Calu3 (cell line): ENCODE measurements at regions not wholly inside any gene's neighbourhood (a gene's known extent, or its start where the extent isn't known, plus 50 kb on each side); places are given as distances from the start of the nearest gene placed in this dataset.

Source experiments
- BruUV-seq: library from RNA; stranded (reverse); fragments of 400-500 nt; replicated peaks from 2 replicates; lab custom pipeline; 2021; lab: Mats Ljungman, UMichigan
- CTCF ChIA-PET: fragments of 300-600 bp; sonication (Branson Sonifier 250); formaldehyde crosslinking; loops from one replicate; lab custom pipeline; 2022; ENCODE audit warnings: antibody characterized with exemption; lab: Charles Lee
- DNase-seq: peaks from one replicate; pipeline ENCODE4 v3.0.0; 2022
- H3K27ac Mint-ChIP-seq: one replicate; pipeline ENCODE4 v1.8.0; 2022; ENCODE audit warnings: mixed read lengths; ENCODE audit not compliant: unreplicated experiment
- H3K27me3 Mint-ChIP-seq: one replicate; pipeline ENCODE4 v1.8.0; 2022; ENCODE audit warnings: mixed read lengths; ENCODE audit not compliant: unreplicated experiment
- H3K36me3 Mint-ChIP-seq: one replicate; pipeline ENCODE4 v1.8.0; 2022; ENCODE audit warnings: mild to moderate bottlenecking, moderate library complexity, mixed read lengths; ENCODE audit not compliant: insufficient read depth, unreplicated experiment
- H3K4me1 Mint-ChIP-seq: one replicate; pipeline ENCODE4 v1.8.0; 2022; ENCODE audit warnings: mild to moderate bottlenecking, low read depth, mixed read lengths; ENCODE audit not compliant: unreplicated experiment
- H3K4me3 Mint-ChIP-seq: one replicate; pipeline ENCODE4 v1.8.0; 2022; ENCODE audit warnings: mild to moderate bottlenecking, low read depth, moderate library complexity, mixed read lengths; ENCODE audit not compliant: unreplicated experiment
- H3K9me3 Mint-ChIP-seq: one replicate; pipeline ENCODE4 v1.8.0; 2022; ENCODE audit warnings: low read depth, mixed read lengths; ENCODE audit not compliant: unreplicated experiment
- intact Hi-C: fragments of 100-400 bp; cut with micrococcal nuclease; formaldehyde crosslinking; loops from one replicate; pipeline ENCODE4 v1.10.0; 2022; ENCODE audit not compliant: unreplicated experiment
- TF ChIP-seq, protein P1 (sequence below): fragments of 200-600 bp; IDR thresholded peaks from one replicate; pipeline ENCODE4 v1.8.0; 2022; ENCODE audit warnings: antibody characterized with exemption; ENCODE audit not compliant: unreplicated experiment

DNA sequence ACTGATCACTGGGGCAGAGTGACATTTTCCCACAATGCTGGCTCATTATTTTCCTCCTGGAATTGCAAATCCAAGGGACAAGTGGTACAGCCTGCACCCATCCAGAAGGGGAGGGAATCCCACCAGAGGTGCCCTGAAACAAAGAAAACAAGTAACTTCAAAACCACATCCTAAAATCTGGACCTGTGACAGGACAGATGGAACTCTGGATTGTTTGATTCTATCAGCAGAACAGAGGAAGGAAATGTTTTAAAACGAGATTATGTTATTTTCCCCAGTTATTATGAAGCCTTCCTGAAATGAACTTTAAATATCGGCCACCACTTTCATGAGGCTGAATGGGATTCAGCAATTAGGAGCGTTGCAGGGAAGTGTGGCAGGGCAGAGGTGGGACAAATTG, 62.2 kb upstream of the ECHDC3 start:
- no peak overlapping the region for H3K4me3 Mint-ChIP-seq
- DNase-seq = no peak
- intact Hi-C loops = no loop called here
- CTCF ChIA-PET = no interaction called here
- TF ChIP-seq, protein P1, sequence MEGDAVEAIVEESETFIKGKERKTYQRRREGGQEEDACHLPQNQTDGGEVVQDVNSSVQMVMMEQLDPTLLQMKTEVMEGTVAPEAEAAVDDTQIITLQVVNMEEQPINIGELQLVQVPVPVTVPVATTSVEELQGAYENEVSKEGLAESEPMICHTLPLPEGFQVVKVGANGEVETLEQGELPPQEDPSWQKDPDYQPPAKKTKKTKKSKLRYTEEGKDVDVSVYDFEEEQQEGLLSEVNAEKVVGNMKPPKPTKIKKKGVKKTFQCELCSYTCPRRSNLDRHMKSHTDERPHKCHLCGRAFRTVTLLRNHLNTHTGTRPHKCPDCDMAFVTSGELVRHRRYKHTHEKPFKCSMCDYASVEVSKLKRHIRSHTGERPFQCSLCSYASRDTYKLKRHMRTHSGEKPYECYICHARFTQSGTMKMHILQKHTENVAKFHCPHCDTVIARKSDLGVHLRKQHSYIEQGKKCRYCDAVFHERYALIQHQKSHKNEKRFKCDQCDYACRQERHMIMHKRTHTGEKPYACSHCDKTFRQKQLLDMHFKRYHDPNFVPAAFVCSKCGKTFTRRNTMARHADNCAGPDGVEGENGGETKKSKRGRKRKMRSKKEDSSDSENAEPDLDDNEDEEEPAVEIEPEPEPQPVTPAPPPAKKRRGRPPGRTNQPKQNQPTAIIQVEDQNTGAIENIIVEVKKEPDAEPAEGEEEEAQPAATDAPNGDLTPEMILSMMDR = no peak
- peaks cover 4% of the 10 kb centered on the region for H3K9me3 Mint-ChIP-seq
- H3K36me3 Mint-ChIP-seq = peaks cover 5% of the 10 kb centered on the region
- no TSS peak for BruUV-seq
- peaks cover 17% of the 10 kb centered on the region for H3K4me1 Mint-ChIP-seq
- peaks cover 12% of the 10 kb centered on the region for H3K27me3 Mint-ChIP-seq
- no peak overlapping the region for H3K27ac Mint-ChIP-seq

DNA sequence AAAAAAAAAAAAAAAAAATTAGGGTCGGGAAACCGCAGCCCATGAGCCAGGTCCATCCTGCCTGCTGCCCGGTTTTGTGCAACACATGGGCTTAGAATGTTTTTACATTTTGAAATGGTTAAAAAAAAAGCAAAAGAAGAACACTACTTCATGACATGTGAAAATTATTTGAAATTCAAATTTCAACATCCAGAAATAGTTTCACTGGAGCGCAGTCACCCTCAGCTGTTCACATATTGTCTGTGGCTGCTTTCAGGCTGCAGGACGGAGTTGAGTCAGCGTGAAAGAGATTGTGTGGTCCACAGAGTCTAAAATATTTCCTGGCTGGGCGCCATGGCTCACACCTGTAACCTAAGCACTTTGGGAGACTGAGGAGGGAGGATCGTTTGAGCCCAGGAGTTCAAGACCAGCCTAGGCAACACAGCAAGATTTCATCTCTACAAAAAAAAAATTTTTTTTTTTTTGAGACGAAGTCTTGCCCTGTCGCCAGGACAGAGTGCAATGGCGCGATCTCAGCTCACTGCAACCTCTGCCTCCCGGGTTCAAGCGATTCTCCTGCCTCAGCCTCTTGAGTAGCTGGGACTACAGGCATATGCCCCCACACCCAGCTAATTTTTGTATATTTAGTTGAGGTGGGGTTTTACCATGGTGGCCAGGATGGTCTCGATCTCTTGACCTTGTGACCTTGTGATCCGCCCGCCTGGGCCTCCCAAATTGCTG, 63.9 kb upstream of the ECHDC3 start:
- no peak overlapping the region for H3K4me3 Mint-ChIP-seq
- no peak overlapping the region for H3K27ac Mint-ChIP-seq
- no peaks in the 10 kb centered on the region for H3K36me3 Mint-ChIP-seq
- intact Hi-C loops = no loop called here
- TF ChIP-seq, protein P1 = no peak
- H3K4me1 Mint-ChIP-seq = peaks cover under 1% of the 10 kb centered on the region
- H3K9me3 Mint-ChIP-seq = peaks cover 4% of the 10 kb centered on the region
- BruUV-seq = no TSS peak
- CTCF ChIA-PET = interaction anchor here (0.7 kb wide), 1 partner anchor 71 kb away, joined by 4 read pairs; no protein-coding TSS in a partner anchor
- no peak for DNase-seq
- H3K27me3 Mint-ChIP-seq = peaks cover 12% of the 10 kb centered on the region

DNA sequence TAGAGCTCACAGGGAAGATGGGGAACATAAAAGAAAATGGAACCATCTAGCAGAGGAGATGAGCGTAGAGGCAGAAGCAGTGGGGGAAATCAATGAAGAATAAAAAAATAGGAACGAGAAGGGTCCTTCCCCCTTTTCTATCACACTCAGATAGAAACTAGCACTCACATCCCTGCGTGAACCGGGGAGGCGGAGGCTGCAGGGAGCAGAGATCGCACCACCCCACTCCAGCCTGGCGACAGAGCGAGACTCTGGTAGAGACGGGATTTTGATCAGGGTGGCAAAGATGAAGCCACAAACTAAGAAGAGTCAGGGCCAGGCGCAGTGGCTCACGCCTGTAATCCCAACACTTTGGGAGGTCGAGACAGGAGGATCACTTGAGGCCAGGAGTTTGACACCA, 64.7 kb upstream of the ECHDC3 start:
- intact Hi-C loops = no loop called here
- peaks cover 12% of the 10 kb centered on the region for H3K27me3 Mint-ChIP-seq
- BruUV-seq = no TSS peak
- no peaks in the 10 kb centered on the region for H3K36me3 Mint-ChIP-seq
- H3K9me3 Mint-ChIP-seq = peaks cover 4% of the 10 kb centered on the region
- TF ChIP-seq, protein P1 = no peak
- no peaks in the 10 kb centered on the region for H3K4me1 Mint-ChIP-seq
- no peak for DNase-seq
- no peak overlapping the region for H3K4me3 Mint-ChIP-seq
- CTCF ChIA-PET = no interaction called here
- no peak overlapping the region for H3K27ac Mint-ChIP-seq

DNA sequence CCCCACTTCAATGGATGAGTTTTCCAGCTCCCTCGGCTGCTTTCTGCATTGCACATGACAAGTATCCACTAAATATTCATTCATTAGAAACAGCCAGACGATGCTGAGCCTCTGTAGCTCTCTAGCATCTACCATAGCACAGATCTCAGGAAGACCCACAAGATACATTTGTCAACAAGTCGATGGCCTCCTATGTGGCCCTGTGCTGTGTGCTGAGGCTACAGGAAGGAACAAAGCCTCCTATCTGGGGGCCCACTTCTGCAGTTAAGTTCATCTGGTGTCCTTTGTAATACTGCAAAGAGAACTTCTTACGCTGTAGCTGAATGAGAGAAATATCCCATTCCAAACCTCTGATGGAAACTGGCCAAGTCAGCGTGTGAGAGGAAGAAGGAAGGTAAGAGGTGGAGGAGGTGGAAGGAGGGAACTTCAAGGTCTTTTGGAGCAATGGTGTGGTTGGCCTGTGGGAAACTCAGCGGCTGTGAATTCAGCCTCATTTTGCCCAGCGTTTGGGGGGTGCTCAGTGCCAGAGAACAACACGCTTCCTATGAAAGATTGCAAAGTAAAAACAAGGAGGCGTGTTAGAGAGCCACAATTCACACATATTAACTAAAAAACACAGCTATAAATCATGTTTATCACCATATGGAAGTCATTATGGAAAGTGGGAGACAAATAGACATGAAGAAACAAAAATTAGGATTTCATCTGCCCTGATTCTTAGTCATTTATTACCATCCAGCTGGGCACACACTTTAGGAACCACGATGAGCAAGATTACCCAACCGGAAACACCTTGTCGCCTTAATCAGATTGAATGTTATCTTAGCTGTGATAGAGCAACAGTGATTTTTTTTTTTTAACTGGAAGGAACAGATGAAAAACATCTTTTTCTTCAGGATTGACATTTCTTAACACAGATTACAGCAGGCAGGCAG, 62.2 kb upstream of the USP6NL start:
- Mint-ChIP-seq H3K27ac (no peak overlapping the region), H3K27me3 (no peaks in the 10 kb centered on the region), H3K4me1 (no peaks in the 10 kb centered on the region), H3K9me3 (peaks cover 4% of the 10 kb centered on the region), H3K36me3 (no peaks in the 10 kb centered on the region), H3K4me3 (no peak overlapping the region)
- TF ChIP-seq, protein P1 = no peak
- DNase-seq = no peak
- intact Hi-C loops = no loop called here
- BruUV-seq = no TSS peak
- CTCF ChIA-PET = interaction anchor here (0.6 kb wide), 1 partner anchor 24 kb away, joined by 3 read pairs; no protein-coding TSS in a partner anchor
